ENCODE measurements at regions not wholly inside any gene's neighbourhood (a gene's known extent, or its start where the extent isn't known, plus 50 kb on each side); places are given as distances from the start of the nearest gene placed in this dataset.

- no peak overlapping the region for H3K27ac ChIP-seq (ENCODE audit: low read depth, low read length)
- H3K27me3 ChIP-seq (ENCODE audit: insufficient read depth, low read length) = no peaks in the 10 kb centered on the region
- no peak overlapping the region for H3K4me3 Mint-ChIP-seq (ENCODE audit: unreplicated experiment)
These were observed 247.0 kb upstream of the MEF2C start for GRCh38 chr5:89129941-89130340.

GRCh38 chr5:89128906-89129625 is 246.1 kb upstream of the MEF2C start:
- Mint-ChIP-seq H3K4me1 (ENCODE audit: low read depth, unreplicated experiment) (peaks cover 10% of the 10 kb centered on the region), H3K27ac (ENCODE audit: unreplicated experiment) (no peak overlapping the region), H3K27me3 (ENCODE audit: low read depth, unreplicated experiment) (no peaks in the 10 kb centered on the region), H3K4me3 (ENCODE audit: unreplicated experiment) (no peak overlapping the region), H3K9me3 (ENCODE audit: unreplicated experiment) (no peaks in the 10 kb centered on the region), H3K36me3 (ENCODE audit: low read depth, unreplicated experiment) (no peaks in the 10 kb centered on the region)
- no peaks in the 10 kb centered on the region for H3K4me1 ChIP-seq (ENCODE audit: insufficient read depth, low read length)
- FAIRE-seq (no peak), DNase-seq (ENCODE audit: low read depth) (no peak)
- TF ChIP-seq, protein P1, sequence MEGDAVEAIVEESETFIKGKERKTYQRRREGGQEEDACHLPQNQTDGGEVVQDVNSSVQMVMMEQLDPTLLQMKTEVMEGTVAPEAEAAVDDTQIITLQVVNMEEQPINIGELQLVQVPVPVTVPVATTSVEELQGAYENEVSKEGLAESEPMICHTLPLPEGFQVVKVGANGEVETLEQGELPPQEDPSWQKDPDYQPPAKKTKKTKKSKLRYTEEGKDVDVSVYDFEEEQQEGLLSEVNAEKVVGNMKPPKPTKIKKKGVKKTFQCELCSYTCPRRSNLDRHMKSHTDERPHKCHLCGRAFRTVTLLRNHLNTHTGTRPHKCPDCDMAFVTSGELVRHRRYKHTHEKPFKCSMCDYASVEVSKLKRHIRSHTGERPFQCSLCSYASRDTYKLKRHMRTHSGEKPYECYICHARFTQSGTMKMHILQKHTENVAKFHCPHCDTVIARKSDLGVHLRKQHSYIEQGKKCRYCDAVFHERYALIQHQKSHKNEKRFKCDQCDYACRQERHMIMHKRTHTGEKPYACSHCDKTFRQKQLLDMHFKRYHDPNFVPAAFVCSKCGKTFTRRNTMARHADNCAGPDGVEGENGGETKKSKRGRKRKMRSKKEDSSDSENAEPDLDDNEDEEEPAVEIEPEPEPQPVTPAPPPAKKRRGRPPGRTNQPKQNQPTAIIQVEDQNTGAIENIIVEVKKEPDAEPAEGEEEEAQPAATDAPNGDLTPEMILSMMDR (IDR thresholded peaks at IDR 0.05; ENCODE audit: insufficient read depth, low read depth, low read length) = no peak
- TF ChIP-seq EZH2 (IDR thresholded peaks at IDR 0.05; ENCODE audit: insufficient read depth, low read length) = no peak
- H4K20me1 ChIP-seq (ENCODE audit: insufficient read depth, low read length) = no peaks in the 10 kb centered on the region
- H2AFZ ChIP-seq (ENCODE audit: low read depth, low read length) = no peak overlapping the region
- H3K9me3 ChIP-seq (ENCODE audit: insufficient read depth, low read depth, low read length) = no peaks in the 10 kb centered on the region
- H3K4me2 ChIP-seq (ENCODE audit: low read length) = no peak overlapping the region
- H3K9ac ChIP-seq (ENCODE audit: low read length) = no peak overlapping the region
- no peaks in the 10 kb centered on the region for H3K79me2 ChIP-seq (ENCODE audit: insufficient read depth, low read length)
- no peaks in the 10 kb centered on the region for H3K27me3 ChIP-seq (ENCODE audit: insufficient read depth, low read length)
- H3K4me3 ChIP-seq (ENCODE audit: insufficient read depth, low read depth, low read length) = no peak overlapping the region
- no peak overlapping the region for H3K27ac ChIP-seq (ENCODE audit: low read depth, low read length)
- no peaks in the 10 kb centered on the region for H3K36me3 ChIP-seq (ENCODE audit: insufficient read depth, low read length)

More at GRCh38 chr5:89129941-89130340, 247.0 kb upstream of the MEF2C start:
- Histone ChIP-seq H3K4me3 (ENCODE audit: insufficient read depth, low read depth, low read length) (no peak overlapping the region), H3K9me3 (ENCODE audit: insufficient read depth, low read depth, low read length) (no peaks in the 10 kb centered on the region), H3K36me3 (ENCODE audit: insufficient read depth, low read length) (no peaks in the 10 kb centered on the region), H3K4me2 (ENCODE audit: low read length) (no peak overlapping the region), H3K79me2 (ENCODE audit: insufficient read depth, low read length) (no peaks in the 10 kb centered on the region), H3K9ac (ENCODE audit: low read length) (no peak overlapping the region), H4K20me1 (ENCODE audit: insufficient read depth, low read length) (no peaks in the 10 kb centered on the region), H3K4me1 (ENCODE audit: insufficient read depth, low read length) (no peaks in the 10 kb centered on the region), H2AFZ (ENCODE audit: low read depth, low read length) (no peak overlapping the region)
- no peaks in the 10 kb centered on the region for H3K9me3 Mint-ChIP-seq (ENCODE audit: unreplicated experiment)
- DNase-seq (ENCODE audit: low read depth) (no peak), FAIRE-seq (no peak)
- no peaks in the 10 kb centered on the region for H3K36me3 Mint-ChIP-seq (ENCODE audit: low read depth, unreplicated experiment)
- no peak overlapping the region for H3K27ac Mint-ChIP-seq (ENCODE audit: unreplicated experiment)
- peaks cover 10% of the 10 kb centered on the region for H3K4me1 Mint-ChIP-seq (ENCODE audit: low read depth, unreplicated experiment)
- no peaks in the 10 kb centered on the region for H3K27me3 Mint-ChIP-seq (ENCODE audit: low read depth, unreplicated experiment)
- TF ChIP-seq EZH2 (IDR thresholded peaks at IDR 0.05; ENCODE audit: insufficient read depth, low read length) = no peak
- TF ChIP-seq, protein P1 (IDR thresholded peaks at IDR 0.05; ENCODE audit: insufficient read depth, low read depth, low read length) = no peak

- H3K9me3 Mint-ChIP-seq (ENCODE audit: unreplicated experiment) = no peaks in the 10 kb centered on the region
- Histone ChIP-seq H4K20me1 (ENCODE audit: insufficient read depth, low read length) (no peaks in the 10 kb centered on the region), H3K4me3 (ENCODE audit: insufficient read depth, low read depth, low read length) (no peak overlapping the region), H2AFZ (ENCODE audit: low read depth, low read length) (peak overlapping the region; percentile 62), H3K9ac (ENCODE audit: low read length) (no peak overlapping the region), H3K4me2 (ENCODE audit: low read length) (no peak overlapping the region), H3K4me1 (ENCODE audit: insufficient read depth, low read length) (no peaks in the 10 kb centered on the region), H3K27ac (ENCODE audit: low read depth, low read length) (no peak overlapping the region), H3K36me3 (ENCODE audit: insufficient read depth, low read length) (no peaks in the 10 kb centered on the region), H3K27me3 (ENCODE audit: insufficient read depth, low read length) (no peaks in the 10 kb centered on the region), H3K79me2 (ENCODE audit: insufficient read depth, low read length) (no peaks in the 10 kb centered on the region), H3K9me3 (ENCODE audit: insufficient read depth, low read depth, low read length) (no peaks in the 10 kb centered on the region)
- no peak overlapping the region for H3K4me3 Mint-ChIP-seq (ENCODE audit: unreplicated experiment)
- FAIRE-seq (no peak), DNase-seq (ENCODE audit: low read depth) (no peak)
- no peaks in the 10 kb centered on the region for H3K27me3 Mint-ChIP-seq (ENCODE audit: low read depth, unreplicated experiment)
- TF ChIP-seq EZH2 (IDR thresholded peaks at IDR 0.05; ENCODE audit: insufficient read depth, low read length) = no peak
- TF ChIP-seq, protein P1 (IDR thresholded peaks at IDR 0.05; ENCODE audit: insufficient read depth, low read depth, low read length) = no peak
- H3K4me1 Mint-ChIP-seq (ENCODE audit: low read depth, unreplicated experiment) = peaks cover 10% of the 10 kb centered on the region
- H3K36me3 Mint-ChIP-seq (ENCODE audit: low read depth, unreplicated experiment) = no peaks in the 10 kb centered on the region
- peak overlapping the region; percentile 10 for H3K27ac Mint-ChIP-seq (ENCODE audit: unreplicated experiment)
These were observed 245.1 kb upstream of the MEF2C start for GRCh38 chr5:89128092-89128491.
